GM12865 (cell line): ENCODE measurements at regions not wholly inside any gene's neighbourhood (a gene's known extent, or its start where the extent isn't known, plus 50 kb on each side); places are given as distances from the start of the nearest gene placed in this dataset.

Experiments
- DNase-seq: peaks from one replicate; pipeline ENCODE4 v3.0.0; 2010; ENCODE audit warnings: low read depth
- H3K4me3 ChIP-seq: 2 replicates; pipeline ENCODE4 v1.5.1; 2011; ENCODE audit warnings: mild to moderate bottlenecking, low read depth, low read length, control low read depth
- TF ChIP-seq, protein P1 (sequence below): IDR thresholded peaks from 2 replicates; pipeline ENCODE4 v1.5.1; 2011; ENCODE audit warnings: low read length, control low read depth, low read depth, inconsistent platforms; ENCODE audit not compliant: insufficient read depth; ENCODE audit errors: missing control alignments

DNA sequence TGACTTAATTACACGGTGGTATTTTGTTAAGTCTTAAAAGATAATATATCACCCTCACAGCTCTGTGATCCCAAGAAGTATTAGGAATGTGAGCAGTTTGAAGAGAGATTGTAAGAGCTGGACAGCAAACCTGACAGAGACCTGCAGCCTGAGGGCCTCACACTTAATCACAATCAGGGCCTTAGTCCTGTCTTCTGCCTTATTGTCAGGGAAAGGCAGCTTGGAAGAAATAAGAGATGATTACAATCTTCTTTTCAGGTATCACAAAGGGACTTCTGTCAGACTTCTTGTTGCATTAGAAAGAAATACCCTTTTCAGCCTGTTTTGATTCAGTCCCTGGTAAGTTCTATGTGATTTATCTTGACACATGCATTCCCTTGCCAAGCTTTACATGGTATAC is 1433.8 kb upstream of the SLC39A10 start:
- no peak overlapping the region for H3K4me3 ChIP-seq
- TF ChIP-seq, protein P1, sequence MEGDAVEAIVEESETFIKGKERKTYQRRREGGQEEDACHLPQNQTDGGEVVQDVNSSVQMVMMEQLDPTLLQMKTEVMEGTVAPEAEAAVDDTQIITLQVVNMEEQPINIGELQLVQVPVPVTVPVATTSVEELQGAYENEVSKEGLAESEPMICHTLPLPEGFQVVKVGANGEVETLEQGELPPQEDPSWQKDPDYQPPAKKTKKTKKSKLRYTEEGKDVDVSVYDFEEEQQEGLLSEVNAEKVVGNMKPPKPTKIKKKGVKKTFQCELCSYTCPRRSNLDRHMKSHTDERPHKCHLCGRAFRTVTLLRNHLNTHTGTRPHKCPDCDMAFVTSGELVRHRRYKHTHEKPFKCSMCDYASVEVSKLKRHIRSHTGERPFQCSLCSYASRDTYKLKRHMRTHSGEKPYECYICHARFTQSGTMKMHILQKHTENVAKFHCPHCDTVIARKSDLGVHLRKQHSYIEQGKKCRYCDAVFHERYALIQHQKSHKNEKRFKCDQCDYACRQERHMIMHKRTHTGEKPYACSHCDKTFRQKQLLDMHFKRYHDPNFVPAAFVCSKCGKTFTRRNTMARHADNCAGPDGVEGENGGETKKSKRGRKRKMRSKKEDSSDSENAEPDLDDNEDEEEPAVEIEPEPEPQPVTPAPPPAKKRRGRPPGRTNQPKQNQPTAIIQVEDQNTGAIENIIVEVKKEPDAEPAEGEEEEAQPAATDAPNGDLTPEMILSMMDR, result no peak
- no peak for DNase-seq

DNA sequence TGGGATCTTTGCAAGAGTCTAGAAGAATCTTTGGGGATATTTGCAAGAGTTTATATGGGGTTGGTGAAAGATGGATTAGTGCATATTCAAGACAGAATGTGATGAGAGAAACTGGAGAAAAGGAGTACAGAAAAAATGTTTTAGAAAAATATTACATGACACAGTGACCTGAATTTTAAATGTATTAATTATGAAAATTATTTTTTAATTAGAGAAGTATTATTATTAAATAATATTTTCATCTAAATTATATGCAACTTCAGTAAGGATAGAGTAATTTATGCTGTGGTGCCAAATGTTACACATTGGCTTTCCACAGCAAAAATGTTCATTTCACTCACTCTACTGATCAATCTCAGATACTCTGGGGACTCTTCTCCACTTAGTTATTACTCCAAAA is 1442.8 kb upstream of the SLC39A10 start:
- TF ChIP-seq, protein P1, result no peak
- no peak overlapping the region for H3K4me3 ChIP-seq

DNA sequence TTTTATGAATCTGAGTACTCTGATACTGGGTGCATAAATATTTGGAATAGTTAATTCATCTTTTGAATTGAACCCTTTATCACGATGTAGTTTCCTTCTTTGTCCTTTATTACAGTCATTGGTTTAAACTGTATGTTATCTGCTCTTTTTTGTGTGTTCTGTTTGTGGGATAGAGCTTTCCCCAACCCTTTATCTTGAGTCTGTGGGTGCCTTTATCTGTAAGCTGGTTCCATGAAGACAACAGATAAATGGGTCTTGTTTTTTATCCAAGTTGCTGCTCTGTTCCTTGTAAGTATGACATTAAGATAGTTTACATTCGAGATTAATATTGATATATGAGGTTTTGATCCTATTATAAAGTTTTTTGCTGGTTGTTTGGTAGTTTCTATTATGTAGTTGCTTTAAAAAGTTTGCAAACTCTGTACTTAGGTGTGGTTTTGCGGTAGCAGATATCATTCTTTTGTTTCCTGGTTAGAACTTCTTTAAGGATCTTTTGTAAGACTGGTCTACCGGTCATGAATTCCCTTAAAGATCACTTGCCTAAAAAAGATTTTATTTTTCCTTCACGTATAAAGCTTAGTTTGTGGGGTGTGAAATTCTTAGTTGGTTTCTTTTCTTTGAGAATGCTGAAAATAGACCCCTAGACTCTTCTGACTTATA is 1451.3 kb upstream of the SLC39A10 start:
- TF ChIP-seq, protein P1, result no peak
- DNase-seq, result no peak
- H3K4me3 ChIP-seq, result no peak overlapping the region

More for the DNA sequence above, 1442.8 kb upstream of the SLC39A10 start:
- DNase-seq, result no peak

DNA sequence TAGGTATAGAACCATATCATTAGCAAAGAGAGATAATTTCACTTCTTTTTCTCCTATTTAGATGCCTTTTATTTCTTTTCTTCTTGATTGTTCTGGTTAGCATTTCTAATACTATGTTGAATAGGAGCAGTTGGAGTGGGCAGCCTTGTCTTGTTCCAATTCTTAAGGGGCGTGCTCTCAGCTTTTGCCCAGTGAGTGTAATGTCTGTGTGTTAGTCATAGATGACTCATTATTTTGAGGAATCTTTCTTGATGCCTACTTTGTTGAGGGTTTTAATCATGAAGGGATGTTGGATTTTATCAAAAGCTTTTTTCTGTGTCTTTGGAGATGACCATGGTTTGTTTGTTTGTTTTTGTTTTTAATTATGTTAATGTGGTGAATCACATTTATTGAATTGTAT is 1453.1 kb upstream of the SLC39A10 start:
- no peak for DNase-seq
- TF ChIP-seq, protein P1, result no peak
- H3K4me3 ChIP-seq, result no peak overlapping the region

DNA sequence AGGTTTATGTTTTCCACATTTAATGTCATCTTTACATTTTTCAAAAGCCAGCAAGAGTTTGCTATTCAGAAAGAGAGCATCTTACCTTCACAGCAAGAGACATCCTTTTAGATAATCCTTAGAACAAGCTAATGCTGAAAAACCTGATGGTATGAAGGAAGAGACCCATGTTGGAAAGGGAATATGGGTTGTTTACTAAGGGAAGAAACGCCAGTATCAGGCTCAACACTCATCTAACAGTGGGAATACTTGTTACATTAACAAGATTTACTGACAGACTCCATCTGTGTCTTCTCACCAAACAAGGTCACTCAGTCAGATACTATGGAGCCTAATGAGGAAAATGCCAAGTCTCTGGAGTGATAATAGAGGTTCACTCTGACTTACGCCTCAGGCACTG is 1474.1 kb upstream of the SLC39A10 start:
- TF ChIP-seq, protein P1, result no peak
- no peak for DNase-seq
- H3K4me3 ChIP-seq, result no peak overlapping the region

DNA sequence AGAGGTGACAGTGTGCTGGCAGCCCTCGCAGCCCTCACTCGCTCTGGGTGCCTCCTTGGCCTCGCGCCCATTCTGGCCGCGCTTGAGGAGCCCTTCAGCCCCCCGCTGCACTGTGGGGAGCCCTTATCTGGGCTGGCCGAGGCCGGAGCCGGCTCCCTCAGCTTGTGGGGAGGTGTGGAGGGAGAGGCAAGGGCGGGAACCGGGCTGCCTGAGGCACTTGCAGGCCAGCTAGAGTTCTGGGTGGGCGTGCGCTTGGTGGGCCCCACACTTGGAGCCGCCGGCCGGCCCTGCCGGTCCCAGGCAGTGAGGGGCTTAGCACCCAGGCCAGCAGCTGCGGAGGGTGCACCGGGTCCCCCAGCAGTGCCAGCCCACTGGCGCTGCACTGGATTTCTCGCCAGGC is 1480.9 kb upstream of the SLC39A10 start:
- no peak overlapping the region for H3K4me3 ChIP-seq
- TF ChIP-seq, protein P1, result no peak
- DNase-seq, result no peak

DNA sequence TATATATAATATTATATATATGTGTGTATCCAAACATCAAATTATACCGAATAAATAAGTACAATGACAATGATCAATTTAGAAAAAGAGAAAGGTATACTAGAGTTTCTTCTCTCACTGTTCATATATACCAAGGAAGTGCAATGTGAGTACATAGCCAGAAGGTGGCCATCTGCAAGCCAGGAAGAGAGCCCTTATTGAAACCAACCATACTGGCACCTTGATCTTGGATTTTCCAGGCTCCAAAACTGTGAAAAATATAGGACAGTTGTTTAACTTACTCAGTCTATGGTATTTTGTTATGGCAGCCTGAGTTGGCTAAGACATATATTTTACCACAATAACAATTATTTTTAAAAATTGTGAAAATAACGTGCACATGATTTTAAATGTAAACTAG is 1490.2 kb upstream of the SLC39A10 start:
- TF ChIP-seq, protein P1, result peak; percentile 54
- peak; percentile 37 for DNase-seq
- H3K4me3 ChIP-seq, result no peak overlapping the region
